Esophagus squamous epithelium (tissue), 5 donors: ENCODE measurements at regions not wholly inside any gene's neighbourhood (a gene's known extent, or its start where the extent isn't known, plus 50 kb on each side); places are given as distances from the start of the nearest gene placed in this dataset.

Experiments used
- DNase-seq: peaks from one replicate; lab custom pipeline; 2025; lab: John Stamatoyannopoulos, UW
- H3K27ac ChIP-seq, 4 donors: fragments of 200-600 bp; sonication (generic); one replicate each; pipeline ENCODE4 v1.5.1; 2016 to 2019; ENCODE audit warnings: mild to moderate bottlenecking in 1 of 4
- H3K27me3 ChIP-seq, 4 donors: fragments of 200-600 bp; sonication (generic); 1 replicate in 3 of 4; 2 replicates in 1 of 4; pipeline versions ENCODE4 v1.5.1 to v1.6.0; 2017 to 2021; ENCODE audit warnings: antibody characterized with exemption in 1 of 4
- H3K36me3 ChIP-seq, 3 donors: fragments of 200-600 bp; sonication (generic); one replicate each; pipeline ENCODE4 v1.5.1; 2016 to 2019
- H3K4me1 ChIP-seq, 3 donors: fragments of 200-600 bp; sonication (generic); one replicate each; pipeline ENCODE4 v1.5.1; 2017 to 2019
- H3K4me3 ChIP-seq, 4 donors: fragments of 200-600 bp; sonication (generic); 1 replicate in 3 of 4; 2 replicates in 1 of 4; pipeline ENCODE4 v1.5.1; 2016 to 2019; ENCODE audit warnings: mild to moderate bottlenecking in 2 of 4, moderate library complexity in 1 of 4
- H3K9me3 ChIP-seq, 3 donors: fragments of 200-600 bp; sonication (generic); one replicate each; pipeline ENCODE4 v1.5.1; 2016 to 2019
- CTCF ChIP-seq, 6 experiments: fragments of 450-650 bp in 4 of 6; fragments of 200-600 bp in 2 of 6; sonication (generic) in 2 of 6; IDR thresholded peaks; one replicate each; pipeline ENCODE4 v1.5.1; 2016 to 2019; ENCODE audit warnings: antibody characterized with exemption in 6 of 6, mild to moderate bottlenecking in 4 of 6, moderate library complexity in 4 of 6
- POLR2A ChIP-seq, 4 donors: fragments of 450-650 bp; IDR thresholded peaks; one replicate each; pipeline ENCODE4 v1.6.1; 2017; ENCODE audit warnings: antibody characterized with exemption in 4 of 4, mild to moderate bottlenecking in 4 of 4, moderate library complexity in 3 of 4
- WGBS, 2 donors: methylation state at CpG; one replicate each; pipeline ENCODE4 v1.1.5; 2018; 5-methylcytosine and 5-hydroxymethylcytosine counted together
- intact Hi-C: fragments of 100-400 bp; cut with DNase I; formaldehyde crosslinking; loops from one replicate; pipeline ENCODE4 v1.15.0; 2022
- donor health status: DM: yes; HTN: yes; CAD: no.

DNA sequence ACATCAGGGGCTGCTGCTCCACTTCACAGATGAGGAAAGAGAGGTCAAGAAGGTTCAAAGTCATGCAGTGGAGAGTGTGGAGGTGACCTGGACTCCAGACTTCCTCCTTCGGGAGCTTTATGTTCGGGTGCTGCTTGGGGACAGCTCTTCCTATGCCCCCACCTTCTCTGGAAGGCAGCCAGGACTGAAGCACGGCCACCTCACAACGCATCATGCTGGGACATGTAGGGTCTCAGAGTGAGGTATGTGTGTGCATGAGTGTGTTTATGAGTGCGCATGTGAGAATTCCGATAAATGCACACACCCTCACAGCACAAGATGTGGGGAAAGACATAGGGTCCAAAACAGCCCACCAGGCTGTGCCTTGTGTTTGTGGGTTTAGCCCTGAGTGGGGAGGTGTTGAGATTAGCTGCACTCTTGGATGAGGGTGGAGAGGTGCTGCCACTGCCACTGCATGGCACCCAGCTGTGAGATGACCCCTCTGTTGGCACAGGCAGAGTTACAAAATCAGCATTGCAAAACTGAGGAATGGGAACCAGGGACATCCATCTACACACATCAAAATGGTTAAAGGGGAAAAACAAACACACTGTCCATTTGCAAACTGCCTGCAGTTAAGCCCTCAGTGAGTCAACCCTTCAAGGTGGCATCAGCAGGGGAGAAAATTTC, 367.4 kb downstream of the SEC14L1 start:
- no peak overlapping the region for H3K27ac ChIP-seq
- WGBS, 2 donors, result 51 to 93% methylated on average over 2 to 6 of the region's 6 CpGs
- TF ChIP-seq CTCF (IDR thresholded peaks at IDR 0.05), result no peak
- H3K36me3 ChIP-seq, result no peaks in the 10 kb centered on the region
- no peaks in the 10 kb centered on the region for H3K9me3 ChIP-seq
- H3K4me1 ChIP-seq, result peaks cover 0 to 18% (median 0%) of the 10 kb centered on the region in 3 donors
- no peaks in the 10 kb centered on the region for H3K27me3 ChIP-seq
- intact Hi-C loops, result no loop called here
- DNase-seq, result no peak
- no peak overlapping the region for H3K4me3 ChIP-seq

DNA sequence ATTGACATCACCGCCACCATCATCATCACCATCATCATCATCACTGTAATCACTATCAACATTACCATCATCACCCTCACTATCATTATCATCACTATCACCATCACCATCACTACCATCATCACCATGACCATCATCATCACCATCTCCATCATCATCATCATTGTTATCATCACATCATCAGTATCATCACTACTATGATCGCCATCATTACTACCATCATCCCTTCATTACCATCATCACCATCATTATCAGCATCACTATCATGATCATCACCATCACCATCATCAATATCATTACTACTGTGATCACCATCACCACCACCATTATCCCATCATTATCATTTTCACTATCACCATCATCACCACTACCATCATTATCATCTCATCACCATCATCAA, 368.3 kb downstream of the SEC14L1 start:
- H3K4me3 ChIP-seq, result no peak overlapping the region
- intact Hi-C loops, result no loop called here
- no peaks in the 10 kb centered on the region for H3K9me3 ChIP-seq
- no peak for DNase-seq
- no peaks in the 10 kb centered on the region for H3K27me3 ChIP-seq
- no peak overlapping the region for H3K27ac ChIP-seq
- 92 to 99% methylated on average over 2 of the region's 2 CpGs for WGBS, 2 donors
- TF ChIP-seq POLR2A (IDR thresholded peaks at IDR 0.05) (no peak), CTCF (IDR thresholded peaks at IDR 0.05) (no peak)
- peaks cover 0 to 24% (median 0%) of the 10 kb centered on the region in 3 donors for H3K4me1 ChIP-seq
- no peaks in the 10 kb centered on the region for H3K36me3 ChIP-seq

- 91 to 93% methylated on average over 2 of the region's 2 CpGs for WGBS, 2 donors
- intact Hi-C loops, result no loop called here
Observed at GRCh38 chr17:77509599-77509998, 368.8 kb downstream of the SEC14L1 start.

DNA sequence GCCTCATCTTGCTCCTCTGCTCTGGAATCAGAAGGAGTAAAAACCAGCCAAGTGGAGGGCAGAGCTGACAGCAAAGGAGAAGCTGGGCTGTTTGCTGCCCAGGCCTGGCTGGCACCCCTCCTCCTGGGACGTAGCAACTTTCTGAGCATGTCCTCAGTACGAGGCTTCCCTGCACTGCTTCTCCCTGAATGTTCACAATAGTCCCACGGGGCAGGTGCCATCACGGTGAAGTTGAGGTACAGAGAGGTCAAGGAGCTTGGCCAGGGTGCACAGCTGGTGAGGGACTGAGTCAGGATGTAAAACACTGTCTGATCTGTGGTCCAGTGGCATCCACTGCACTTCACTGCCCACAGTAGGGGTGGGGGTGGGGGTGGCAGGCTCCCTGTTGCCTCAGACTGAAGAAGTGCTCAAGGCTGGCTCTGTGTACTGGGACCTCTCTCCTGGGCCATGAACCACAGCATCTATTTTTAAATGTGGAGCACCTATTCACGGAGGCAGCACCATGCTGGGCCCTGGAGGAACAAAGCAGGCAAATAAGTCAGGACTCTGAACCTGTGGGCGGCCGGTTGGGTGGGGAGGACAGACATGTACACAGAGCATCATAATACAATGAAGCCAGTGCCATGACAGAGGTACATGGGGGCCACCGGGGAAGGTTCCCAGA, 369.5 kb downstream of the SEC14L1 start:
- Histone ChIP-seq H3K36me3 (no peaks in the 10 kb centered on the region), H3K4me1 (peaks cover 0 to 24% (median 0%) of the 10 kb centered on the region in 3 donors), H3K27me3 (no peaks in the 10 kb centered on the region), H3K4me3 (no peak overlapping the region), H3K27ac (no peak overlapping the region), H3K9me3 (no peaks in the 10 kb centered on the region)
- intact Hi-C loops, result no loop called here
- DNase-seq, result no peak
- WGBS, 2 donors, result 80 to 81% methylated on average over 4 to 6 of the region's 8 CpGs
- TF ChIP-seq CTCF (IDR thresholded peaks at IDR 0.05) (no peak), POLR2A (IDR thresholded peaks at IDR 0.05) (no peak)

More at GRCh38 chr17:77509599-77509998, 368.8 kb downstream of the SEC14L1 start:
- TF ChIP-seq CTCF (IDR thresholded peaks at IDR 0.05), result no peak
- no peak for TF ChIP-seq POLR2A (IDR thresholded peaks at IDR 0.05)
- Histone ChIP-seq H3K4me1 (peaks cover 0 to 24% (median 0%) of the 10 kb centered on the region in 3 donors), H3K36me3 (no peaks in the 10 kb centered on the region), H3K9me3 (no peaks in the 10 kb centered on the region), H3K27ac (no peak overlapping the region), H3K4me3 (no peak overlapping the region), H3K27me3 (no peaks in the 10 kb centered on the region)
- no peak for DNase-seq

DNA sequence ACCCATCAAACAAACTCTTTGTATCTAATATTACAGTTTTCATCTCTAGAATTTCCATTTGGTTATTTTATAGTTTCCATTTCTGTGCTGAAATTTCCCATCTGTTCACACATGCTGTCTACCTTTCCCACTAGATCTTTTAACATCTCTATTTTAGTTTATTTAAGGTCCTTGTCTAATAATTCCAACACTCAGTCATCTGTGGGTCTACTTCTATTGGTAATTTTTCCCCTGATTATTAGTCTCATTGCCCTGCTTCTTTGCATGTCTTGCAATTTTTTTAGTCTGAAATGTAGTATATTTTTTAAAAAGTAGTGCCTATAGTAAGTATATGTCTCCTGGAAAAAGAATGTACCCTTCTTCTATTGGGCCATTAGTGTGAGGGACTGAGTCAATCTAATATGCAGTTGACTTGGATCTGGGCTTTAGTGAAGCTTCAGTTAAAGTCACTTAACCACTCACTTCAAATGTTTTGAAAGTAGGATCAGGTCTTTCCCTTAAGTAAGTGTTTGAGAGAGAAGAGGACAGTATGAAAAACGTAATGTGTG, 370.8 kb downstream of the SEC14L1 start:
- Histone ChIP-seq H3K36me3 (no peaks in the 10 kb centered on the region), H3K27me3 (no peaks in the 10 kb centered on the region), H3K27ac (no peak overlapping the region), H3K4me3 (no peak overlapping the region), H3K9me3 (no peaks in the 10 kb centered on the region), H3K4me1 (peaks cover 0 to 23% (median 0%) of the 10 kb centered on the region in 3 donors)
- intact Hi-C loops, result no loop called here
- WGBS, 2 donors, result 68 to 73% methylated on average over 1 of the region's 1 CpG
- TF ChIP-seq POLR2A (IDR thresholded peaks at IDR 0.05), result no peak
- no peak for TF ChIP-seq CTCF (IDR thresholded peaks at IDR 0.05)
- DNase-seq, result no peak
